ENCODE measurements at regions not wholly inside any gene's neighbourhood (a gene's known extent, or its start where the extent isn't known, plus 50 kb on each side); places are given as distances from the start of the nearest gene placed in this dataset.

DNA sequence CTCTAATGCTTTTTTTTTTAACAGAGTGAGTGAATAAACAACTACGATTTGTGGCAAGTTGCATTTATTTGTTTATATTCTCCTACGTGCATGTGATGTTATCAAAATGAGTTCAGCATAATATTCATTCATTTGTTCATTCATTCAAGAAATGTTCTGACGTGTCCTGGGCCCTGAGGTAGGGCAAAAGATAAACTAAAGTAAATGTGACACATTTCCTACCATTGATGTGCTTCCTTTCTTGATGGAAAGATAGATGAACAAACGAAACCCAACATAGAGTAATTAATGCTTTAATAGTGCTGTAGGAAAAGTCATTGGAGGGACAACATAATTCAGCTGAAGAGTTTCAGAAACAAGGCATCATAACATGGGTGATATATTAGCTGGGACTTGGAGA lies 261.5 kb upstream of the KCNMB2 start:
- TF ChIP-seq, protein P1, sequence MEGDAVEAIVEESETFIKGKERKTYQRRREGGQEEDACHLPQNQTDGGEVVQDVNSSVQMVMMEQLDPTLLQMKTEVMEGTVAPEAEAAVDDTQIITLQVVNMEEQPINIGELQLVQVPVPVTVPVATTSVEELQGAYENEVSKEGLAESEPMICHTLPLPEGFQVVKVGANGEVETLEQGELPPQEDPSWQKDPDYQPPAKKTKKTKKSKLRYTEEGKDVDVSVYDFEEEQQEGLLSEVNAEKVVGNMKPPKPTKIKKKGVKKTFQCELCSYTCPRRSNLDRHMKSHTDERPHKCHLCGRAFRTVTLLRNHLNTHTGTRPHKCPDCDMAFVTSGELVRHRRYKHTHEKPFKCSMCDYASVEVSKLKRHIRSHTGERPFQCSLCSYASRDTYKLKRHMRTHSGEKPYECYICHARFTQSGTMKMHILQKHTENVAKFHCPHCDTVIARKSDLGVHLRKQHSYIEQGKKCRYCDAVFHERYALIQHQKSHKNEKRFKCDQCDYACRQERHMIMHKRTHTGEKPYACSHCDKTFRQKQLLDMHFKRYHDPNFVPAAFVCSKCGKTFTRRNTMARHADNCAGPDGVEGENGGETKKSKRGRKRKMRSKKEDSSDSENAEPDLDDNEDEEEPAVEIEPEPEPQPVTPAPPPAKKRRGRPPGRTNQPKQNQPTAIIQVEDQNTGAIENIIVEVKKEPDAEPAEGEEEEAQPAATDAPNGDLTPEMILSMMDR (IDR thresholded peaks at IDR 0.05), result no peak
- H3K27me3 Mint-ChIP-seq (ENCODE audit: low read depth, poor library complexity), result peaks cover 2% of the 10 kb centered on the region
- peaks cover 25% of the 10 kb centered on the region for H3K9me3 Mint-ChIP-seq
- no peak for DNase-seq
- H3K4me3 Mint-ChIP-seq, result no peak overlapping the region
- no peaks in the 10 kb centered on the region for H3K4me1 Mint-ChIP-seq
- peaks cover 13% of the 10 kb centered on the region for H3K36me3 Mint-ChIP-seq (ENCODE audit: low read depth)
- no peak overlapping the region for H3K27ac Mint-ChIP-seq

DNA sequence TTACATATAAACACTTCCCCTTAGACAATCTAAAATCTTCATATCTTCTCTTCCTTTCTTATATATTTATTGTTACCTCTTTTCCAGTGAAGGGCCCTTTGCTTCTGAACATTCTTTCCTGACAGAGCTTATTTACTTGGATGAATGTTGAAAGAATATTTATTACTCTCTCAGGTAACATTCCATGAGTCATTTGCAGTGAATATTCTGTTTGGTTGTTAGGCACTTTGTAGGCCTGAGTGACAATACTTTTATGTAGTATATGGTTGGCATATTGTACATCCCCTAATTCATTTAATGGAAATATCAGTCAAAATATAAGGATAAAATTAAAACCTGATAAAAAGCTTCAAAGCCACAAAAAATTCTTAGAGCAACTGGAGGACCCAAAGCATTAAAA lies 260.9 kb upstream of the KCNMB2 start:
- Mint-ChIP-seq H3K36me3 (ENCODE audit: low read depth) (peaks cover 15% of the 10 kb centered on the region), H3K4me1 (no peaks in the 10 kb centered on the region), H3K27ac (no peak overlapping the region), H3K9me3 (peaks cover 31% of the 10 kb centered on the region), H3K27me3 (ENCODE audit: low read depth, poor library complexity) (peaks cover 2% of the 10 kb centered on the region), H3K4me3 (no peak overlapping the region)
- no peak for DNase-seq
- TF ChIP-seq, protein P1 (IDR thresholded peaks at IDR 0.05), result no peak

DNA sequence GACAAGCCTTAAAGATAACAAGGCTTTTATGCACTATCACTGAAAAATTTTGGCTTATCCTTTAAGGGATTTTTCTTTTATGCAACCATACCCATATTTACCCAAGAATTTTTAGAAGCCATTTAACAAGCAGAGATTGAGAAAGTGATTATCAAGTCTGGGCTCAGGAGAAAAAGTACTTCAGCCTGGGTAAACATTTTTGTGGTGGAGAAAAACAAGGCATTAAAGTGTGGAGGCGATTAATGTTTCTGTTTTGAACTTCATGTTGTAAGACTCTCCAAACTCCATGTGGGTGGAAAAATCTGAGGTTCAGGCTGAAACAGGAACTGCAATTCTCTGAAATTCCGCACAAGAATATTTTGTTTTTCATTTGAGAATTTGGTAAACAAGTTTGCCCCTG lies 260.4 kb upstream of the KCNMB2 start:
- TF ChIP-seq, protein P1 (IDR thresholded peaks at IDR 0.05), result no peak
- peaks cover 36% of the 10 kb centered on the region for H3K9me3 Mint-ChIP-seq
- H3K27me3 Mint-ChIP-seq (ENCODE audit: low read depth, poor library complexity), result no peaks in the 10 kb centered on the region
- H3K36me3 Mint-ChIP-seq (ENCODE audit: low read depth), result peaks cover 20% of the 10 kb centered on the region
- no peak overlapping the region for H3K4me3 Mint-ChIP-seq
- H3K27ac Mint-ChIP-seq, result no peak overlapping the region
- H3K4me1 Mint-ChIP-seq, result no peaks in the 10 kb centered on the region
- DNase-seq, result no peak

DNA sequence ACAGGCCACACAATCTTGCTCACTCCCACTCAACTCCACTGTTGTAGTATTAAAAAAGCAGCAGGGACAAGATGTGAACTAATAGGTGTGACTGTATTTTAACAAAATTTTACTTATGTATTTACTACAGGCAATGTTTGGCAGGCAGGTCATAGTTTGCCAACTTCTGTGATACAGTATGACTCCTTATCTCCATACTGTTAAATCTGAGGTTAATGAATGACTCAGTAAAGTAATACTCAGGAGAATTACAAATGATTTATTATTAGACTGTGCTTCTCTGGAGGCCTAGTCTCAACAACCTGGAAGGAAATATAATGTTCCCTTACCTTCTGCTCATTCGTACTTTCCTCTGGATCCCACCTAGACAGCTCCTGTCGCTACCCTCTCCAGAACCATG lies 258.6 kb upstream of the KCNMB2 start:
- H3K27me3 Mint-ChIP-seq (ENCODE audit: low read depth, poor library complexity), result no peaks in the 10 kb centered on the region
- peaks cover 21% of the 10 kb centered on the region for H3K36me3 Mint-ChIP-seq (ENCODE audit: low read depth)
- H3K4me3 Mint-ChIP-seq, result no peak overlapping the region
- H3K9me3 Mint-ChIP-seq, result peaks cover 50% of the 10 kb centered on the region
- TF ChIP-seq, protein P1 (IDR thresholded peaks at IDR 0.05), result no peak
- H3K4me1 Mint-ChIP-seq, result no peaks in the 10 kb centered on the region
- H3K27ac Mint-ChIP-seq, result no peak overlapping the region
- DNase-seq, result no peak

DNA sequence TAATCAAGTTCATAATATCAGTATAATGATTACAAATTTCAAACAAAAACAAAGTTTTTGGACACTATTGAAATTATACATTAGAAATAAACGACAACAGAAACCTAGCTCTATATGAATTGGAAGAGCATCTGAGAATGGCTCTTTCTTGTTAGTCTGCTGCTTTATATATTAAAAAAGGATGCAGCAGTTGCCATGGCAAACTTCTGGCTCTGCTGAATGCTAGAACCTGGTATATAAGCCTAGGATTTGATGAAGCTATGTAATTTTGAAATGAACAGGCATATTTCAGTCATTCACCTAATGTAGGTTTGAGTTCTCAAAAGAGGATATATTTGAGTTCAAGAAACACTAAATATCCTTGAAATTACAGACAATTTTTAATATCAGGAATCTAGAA lies 252.7 kb upstream of the KCNMB2 start:
- no peak for DNase-seq
- peaks cover 59% of the 10 kb centered on the region for H3K9me3 Mint-ChIP-seq

DNA sequence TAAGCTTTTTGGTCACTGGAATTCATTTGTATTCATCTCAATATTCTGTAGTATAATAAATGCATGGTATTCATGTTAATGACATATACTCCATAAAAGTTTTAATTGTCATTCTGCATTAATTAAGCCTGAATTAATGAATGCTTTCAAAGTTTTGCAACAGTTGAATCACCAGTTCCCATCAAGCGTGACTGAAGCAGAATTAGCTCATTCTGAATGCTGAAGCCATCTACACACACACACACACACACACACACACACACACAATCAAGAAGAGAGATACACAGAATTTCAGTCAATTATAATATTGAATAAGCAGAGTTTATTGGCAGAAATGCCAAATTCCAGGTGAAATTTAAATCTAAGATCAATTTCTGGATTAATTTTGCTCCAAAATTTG lies 252.1 kb upstream of the KCNMB2 start:
- peaks cover 42% of the 10 kb centered on the region for H3K36me3 Mint-ChIP-seq (ENCODE audit: low read depth)
- TF ChIP-seq, protein P1 (IDR thresholded peaks at IDR 0.05), result no peak
- no peaks in the 10 kb centered on the region for H3K27me3 Mint-ChIP-seq (ENCODE audit: low read depth, poor library complexity)
- H3K4me3 Mint-ChIP-seq, result no peak overlapping the region
- no peak overlapping the region for H3K27ac Mint-ChIP-seq
- peaks cover 59% of the 10 kb centered on the region for H3K9me3 Mint-ChIP-seq
- no peak for DNase-seq
- no peaks in the 10 kb centered on the region for H3K4me1 Mint-ChIP-seq

More for the DNA sequence above, 252.7 kb upstream of the KCNMB2 start:
- Mint-ChIP-seq H3K4me3 (no peak overlapping the region), H3K4me1 (no peaks in the 10 kb centered on the region), H3K27ac (no peak overlapping the region), H3K27me3 (ENCODE audit: low read depth, poor library complexity) (no peaks in the 10 kb centered on the region), H3K36me3 (ENCODE audit: low read depth) (peaks cover 40% of the 10 kb centered on the region)
- TF ChIP-seq, protein P1 (IDR thresholded peaks at IDR 0.05), result no peak
